ENCODE measurements at regions not wholly inside any gene's neighbourhood (a gene's known extent, or its start where the extent isn't known, plus 50 kb on each side); places are given as distances from the start of the nearest gene placed in this dataset.

- TF ChIP-seq, protein P1, sequence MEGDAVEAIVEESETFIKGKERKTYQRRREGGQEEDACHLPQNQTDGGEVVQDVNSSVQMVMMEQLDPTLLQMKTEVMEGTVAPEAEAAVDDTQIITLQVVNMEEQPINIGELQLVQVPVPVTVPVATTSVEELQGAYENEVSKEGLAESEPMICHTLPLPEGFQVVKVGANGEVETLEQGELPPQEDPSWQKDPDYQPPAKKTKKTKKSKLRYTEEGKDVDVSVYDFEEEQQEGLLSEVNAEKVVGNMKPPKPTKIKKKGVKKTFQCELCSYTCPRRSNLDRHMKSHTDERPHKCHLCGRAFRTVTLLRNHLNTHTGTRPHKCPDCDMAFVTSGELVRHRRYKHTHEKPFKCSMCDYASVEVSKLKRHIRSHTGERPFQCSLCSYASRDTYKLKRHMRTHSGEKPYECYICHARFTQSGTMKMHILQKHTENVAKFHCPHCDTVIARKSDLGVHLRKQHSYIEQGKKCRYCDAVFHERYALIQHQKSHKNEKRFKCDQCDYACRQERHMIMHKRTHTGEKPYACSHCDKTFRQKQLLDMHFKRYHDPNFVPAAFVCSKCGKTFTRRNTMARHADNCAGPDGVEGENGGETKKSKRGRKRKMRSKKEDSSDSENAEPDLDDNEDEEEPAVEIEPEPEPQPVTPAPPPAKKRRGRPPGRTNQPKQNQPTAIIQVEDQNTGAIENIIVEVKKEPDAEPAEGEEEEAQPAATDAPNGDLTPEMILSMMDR (IDR thresholded peaks at IDR 0.05) = no peak
- no peak for TF ChIP-seq POLR2A (IDR thresholded peaks at IDR 0.05)
- no peak for TF ChIP-seq POLR2AphosphoS5 (IDR thresholded peaks at IDR 0.05; ENCODE audit: insufficient read depth in 1 of 2, low read depth in 1 of 2)
These were observed 57.7 kb upstream of the IGFBP3 start for GRCh38 chr7:45978731-45979211.
